ENCODE measurements at regions not wholly inside any gene's neighbourhood (a gene's known extent, or its start where the extent isn't known, plus 50 kb on each side); places are given as distances from the start of the nearest gene placed in this dataset.
"Not testable (repeated sequence)": the region's sequence is repeated elsewhere in the genome, so short reads cannot be mapped to it uniquely, and the experiment has no call there.

DNA sequence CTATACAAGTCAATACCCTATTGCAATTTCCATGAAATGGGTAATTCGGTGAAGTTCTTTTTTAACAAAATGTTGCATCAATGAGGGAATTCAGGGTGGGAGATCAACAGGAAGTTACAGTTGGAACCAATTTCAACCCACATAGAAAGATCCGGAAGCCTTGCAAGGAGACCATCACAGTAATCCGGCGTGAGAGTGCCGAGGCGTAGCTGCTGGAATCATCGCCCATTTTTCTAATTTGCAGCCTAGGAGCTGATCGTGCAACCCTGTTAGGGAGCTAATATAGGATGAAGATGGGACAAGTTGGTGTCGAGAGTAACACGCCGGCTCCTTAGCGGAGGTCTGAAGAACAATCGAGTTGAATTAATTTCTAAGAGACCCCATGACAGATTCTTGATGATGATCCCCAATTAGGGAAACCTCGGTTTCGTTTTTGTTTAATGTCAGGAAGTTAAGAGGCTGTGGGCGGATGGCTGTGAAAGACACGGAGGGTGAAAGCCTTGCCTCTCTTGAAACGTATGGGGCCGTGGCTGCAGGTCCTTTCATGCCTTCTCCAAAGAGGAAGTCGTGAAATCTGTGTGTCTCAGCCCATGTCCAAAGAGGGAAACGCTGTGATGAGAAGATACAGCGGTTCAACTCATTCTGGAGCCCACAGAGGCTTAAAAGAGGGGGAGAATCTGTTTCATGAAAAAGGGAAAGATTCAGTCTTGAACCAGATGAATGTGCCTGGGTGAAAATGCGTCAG lies 51.2 kb upstream of the CARD11 start:
- peak in 4 of 58 donors; percentile 5 to 34 (median 14) for DNase-seq

DNA sequence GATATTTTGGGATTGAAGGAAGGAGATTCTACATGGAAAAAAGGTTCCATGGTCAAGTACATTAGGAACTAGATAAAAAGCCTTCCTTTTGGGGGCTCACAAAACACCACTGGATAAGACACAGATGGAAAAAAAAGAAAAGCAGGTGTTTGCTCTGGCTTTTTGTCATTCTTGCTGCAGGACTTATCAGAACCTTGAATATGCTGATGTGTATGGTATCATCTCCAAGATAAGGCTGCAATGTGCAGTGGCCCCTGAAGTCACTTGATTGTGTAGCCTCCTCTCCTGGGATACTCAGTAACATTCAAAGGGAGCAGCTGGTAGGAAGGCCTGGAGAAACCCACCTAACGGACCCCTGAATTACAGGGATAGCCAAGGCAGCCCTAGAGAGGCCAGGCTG lies 54.1 kb upstream of the CARD11 start:
- no peak for DNase-seq

DNA sequence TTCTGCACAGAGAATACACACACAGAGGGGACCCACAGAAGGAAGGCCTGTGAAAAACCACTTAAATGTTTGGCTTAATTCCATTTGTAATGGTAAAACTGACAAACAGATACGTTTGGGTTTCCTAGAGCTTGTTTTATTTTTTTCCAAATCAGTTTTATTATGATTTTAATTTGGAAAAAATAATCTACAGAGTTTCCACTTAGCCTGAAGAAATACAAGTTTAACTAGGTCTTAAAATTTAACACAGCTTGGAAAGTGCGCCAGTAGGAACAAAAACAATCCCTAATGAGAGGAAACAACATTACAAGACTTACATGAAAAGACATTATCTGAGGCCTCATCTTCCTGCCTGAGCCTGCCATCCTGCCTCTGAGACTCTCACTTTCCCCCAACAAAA lies 58.5 kb upstream of the CARD11 start:
- no peak for DNase-seq

DNA sequence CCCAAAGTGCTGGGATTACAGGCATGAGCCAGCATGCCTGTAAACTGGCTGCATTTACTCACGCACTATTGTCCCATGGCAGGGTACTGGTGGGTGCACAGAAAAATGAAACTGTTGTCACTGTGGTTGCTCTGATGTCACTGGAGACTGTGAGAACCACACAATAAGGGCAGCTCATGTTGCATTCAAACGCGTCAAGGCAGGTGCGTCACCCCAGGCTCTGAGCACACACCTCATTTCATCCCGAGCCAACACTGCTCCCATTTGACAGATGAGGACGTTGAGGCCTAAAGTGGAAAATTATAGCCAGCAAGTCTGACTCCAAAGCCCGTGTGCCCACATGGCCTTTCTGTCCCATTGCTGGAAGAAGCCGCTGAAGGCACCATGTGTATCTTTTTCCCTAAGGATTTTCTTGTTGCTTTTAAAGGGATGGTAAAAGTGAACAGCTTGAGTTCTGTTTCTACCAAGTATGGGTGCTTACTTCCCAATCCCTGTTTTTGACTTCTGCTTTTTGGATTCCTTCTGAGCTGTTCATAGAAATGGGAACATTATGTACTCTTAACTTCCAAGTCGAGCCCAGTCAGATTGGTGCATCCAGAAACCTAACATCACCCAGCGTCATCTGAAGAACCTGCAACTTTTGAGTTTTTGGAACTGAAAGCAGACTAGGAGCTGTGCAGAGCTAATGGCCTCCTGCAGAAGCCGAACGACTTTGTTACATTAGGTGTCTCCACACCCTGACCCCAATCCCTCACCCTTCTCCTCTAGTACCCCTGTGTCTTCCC lies 60.1 kb upstream of the CARD11 start:
- DNase-seq = peak in 1 of 58 donors; percentile 44

DNA sequence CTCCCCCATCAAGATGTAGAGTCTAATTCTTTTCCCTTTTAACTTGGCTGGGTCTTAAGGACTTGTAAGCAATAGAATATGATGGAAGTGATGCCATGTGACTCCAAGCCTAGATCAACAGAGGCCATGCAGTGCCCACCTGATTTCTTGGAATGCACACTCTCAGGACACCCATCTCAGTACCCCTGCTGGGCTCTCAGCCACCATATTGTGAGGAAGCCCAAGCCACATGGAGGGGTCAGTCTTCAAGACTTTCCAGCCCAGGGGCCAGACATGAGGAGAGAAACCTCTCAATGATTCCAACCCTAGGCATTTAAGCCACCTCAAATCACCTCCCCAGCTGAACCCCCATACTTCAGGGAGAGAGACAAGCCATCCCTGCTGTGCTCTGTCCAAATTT lies 62.2 kb upstream of the CARD11 start:
- DNase-seq = no peak

DNA sequence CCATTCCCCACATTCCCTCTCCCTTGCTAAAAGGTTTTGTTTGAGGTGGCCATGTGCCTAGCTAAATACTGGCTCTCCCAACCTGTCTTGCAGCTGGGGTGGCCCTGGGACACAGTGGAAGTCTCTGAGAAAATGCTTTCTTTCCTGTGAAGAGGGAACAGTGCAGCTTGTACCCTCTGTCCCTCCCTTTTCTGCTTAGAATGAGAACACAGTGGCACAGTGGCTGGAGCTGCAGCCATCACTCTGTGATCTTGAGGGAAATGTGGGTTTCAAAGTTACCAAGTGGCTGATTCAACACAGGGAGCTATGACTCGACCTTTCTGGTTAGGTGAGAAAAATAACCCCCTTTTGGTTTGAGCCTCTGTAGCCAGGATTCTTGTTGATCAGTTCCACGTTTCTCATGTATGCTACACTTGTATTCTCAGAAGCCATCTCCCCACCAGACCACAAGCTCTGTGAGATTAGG lies 62.7 kb upstream of the CARD11 start:
- no peak for DNase-seq

DNA sequence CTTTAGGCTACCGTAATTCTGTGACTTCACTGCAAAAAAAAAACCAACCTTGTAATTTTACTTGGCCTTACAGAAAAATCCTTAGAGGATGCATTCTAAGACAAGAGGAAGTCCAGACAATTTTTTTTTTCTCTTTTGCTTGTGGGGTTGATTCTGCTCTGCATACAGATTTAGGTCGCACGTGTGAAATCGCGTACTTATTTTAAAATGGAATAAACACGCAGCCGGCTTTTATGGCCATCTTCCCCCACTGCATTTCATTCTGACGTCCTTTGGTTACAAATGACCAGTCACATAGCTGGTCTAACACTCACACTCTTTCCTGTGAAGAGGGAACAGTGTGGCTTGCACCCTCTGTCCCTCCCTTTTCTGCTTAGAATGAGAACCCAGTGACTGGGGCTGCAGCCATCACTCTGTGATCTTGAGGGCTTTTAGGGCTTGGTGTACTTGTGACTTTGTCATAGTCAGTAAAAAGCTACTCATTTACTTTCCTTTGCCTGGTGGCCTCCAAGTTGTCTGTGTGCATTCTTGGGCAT lies 63.6 kb upstream of the CARD11 start:
- DNase-seq = no peak

DNA sequence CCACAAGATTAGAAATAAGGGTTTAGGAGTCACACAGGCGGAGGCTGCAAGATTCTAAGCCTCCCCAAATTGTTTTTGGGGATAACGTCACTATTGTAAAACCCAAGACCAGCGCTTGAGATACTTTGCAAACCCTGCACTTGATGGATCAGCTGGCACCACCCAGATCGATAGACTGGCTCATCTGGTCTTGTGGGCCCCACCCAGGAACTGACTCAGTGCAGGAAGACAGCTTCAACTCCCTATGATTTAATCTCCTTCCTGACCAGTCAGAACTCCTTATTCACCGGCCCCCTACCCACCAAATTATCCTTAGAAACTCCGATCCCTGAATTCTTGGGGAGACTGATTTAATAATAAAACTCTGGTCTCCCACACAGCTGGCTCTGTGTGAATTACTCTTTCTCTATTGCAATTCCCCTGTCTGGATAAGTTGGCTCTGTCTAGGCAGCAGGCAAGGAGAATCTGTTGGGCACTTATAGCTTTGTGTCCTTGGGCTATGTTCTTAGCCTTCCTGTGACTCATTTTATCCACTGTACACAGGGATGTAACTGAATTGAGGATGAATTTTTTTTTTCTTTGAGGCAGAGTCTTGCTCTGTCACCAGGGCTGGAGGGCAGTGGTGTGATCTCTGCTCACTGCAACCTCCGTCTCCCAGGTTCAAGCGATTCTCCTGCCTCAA lies 64.4 kb upstream of the CARD11 start:
- no peak for DNase-seq

DNA sequence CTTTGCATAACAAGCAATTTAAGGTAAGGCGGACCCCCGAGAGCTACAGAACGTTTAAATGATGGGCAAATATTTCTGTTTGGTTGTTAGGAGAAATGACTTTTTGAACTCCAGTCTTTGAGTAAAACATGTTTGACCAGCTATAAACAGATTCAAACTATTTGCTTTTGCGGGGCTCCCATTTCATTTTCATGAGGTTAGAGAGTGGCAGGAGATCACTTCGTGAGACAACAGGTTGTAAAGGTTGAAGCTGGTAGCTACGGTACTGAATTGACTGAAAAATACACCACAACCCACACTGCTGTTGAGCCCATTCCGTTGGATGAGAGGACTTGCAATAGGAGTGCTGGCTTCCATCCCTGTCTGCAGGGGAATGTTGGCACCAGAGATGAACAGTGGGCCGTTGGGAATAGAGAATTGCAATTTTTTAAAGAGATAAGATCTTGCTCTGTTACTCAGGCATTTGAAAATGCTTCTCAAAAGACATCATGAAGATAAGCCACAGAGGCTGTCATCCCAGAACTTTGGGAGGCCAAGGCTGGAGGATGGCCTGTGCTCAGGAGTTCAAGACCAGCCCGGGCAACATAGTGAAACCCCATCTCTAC lies 65.7 kb upstream of the CARD11 start:
- no peak for DNase-seq

DNA sequence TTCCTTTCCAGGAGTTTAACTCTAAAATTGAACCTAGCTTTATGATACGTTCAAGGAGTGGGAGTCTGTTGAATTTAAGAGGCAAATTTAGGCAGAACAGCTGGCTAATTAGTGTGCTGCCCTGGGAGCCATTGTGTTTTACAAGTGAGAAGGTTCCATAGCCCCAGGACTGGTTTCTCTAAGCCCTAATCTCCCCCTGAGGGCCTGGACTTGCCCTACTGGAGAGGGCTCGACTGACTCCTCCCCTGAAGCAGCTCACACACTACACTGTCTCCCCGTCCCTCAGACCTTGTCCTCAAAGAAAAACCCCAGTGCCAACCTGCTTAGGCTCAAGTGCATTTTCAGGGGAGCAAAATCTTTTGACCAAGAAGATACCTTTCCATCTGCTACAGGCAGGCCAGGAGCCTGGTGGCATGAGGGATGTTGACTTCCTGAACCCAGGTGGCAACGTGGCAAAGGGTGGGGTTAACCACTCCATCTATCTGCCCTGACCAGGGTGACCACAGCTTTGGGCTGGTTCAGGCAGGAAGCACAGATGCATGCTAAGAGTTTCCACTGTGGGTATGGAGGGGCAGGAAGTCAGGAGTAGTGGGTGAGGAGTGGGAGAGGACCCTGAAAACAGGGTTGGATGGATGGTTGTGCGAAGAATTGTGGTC lies 68.9 kb upstream of the CARD11 start:
- no peak for DNase-seq

DNA sequence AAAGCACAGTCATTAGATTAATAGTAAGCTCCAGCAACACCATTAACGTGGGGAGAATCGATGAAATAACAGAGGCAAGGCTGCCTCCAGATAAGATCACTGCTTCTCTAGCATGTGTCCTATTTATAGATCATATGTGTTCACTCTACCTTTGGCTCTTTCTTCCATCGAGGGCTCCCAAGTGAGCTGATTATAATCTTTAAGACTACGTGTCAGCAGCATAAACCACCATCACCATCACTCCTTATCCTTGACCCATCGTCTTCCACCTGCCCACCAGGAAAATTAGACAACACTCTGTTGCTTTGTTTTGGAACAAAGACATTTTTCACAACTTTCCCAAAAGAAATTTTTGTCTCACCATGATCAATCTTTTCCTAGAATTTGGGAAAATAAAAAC lies 71.2 kb upstream of the CARD11 start:
- no peak for DNase-seq

DNA sequence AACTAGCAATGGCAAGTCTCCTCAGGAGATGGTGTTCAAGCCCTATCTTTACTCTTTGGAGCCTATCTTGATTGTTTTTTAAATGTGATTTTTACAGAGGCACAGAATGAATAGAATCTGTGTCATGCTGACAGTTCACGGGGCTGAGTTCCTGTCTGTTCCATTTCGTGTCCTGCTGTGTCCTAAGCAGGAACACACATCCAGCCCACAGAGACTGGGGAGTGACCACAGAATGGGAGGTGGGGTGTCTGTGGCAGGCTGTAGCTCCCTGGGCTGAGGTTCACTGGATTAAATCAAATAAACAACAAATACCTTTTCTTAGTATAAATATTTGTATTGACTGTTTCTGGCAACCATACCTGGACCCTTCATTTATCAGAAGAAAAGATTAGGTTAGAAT lies 73.4 kb upstream of the CARD11 start:
- no peak for DNase-seq

DNA sequence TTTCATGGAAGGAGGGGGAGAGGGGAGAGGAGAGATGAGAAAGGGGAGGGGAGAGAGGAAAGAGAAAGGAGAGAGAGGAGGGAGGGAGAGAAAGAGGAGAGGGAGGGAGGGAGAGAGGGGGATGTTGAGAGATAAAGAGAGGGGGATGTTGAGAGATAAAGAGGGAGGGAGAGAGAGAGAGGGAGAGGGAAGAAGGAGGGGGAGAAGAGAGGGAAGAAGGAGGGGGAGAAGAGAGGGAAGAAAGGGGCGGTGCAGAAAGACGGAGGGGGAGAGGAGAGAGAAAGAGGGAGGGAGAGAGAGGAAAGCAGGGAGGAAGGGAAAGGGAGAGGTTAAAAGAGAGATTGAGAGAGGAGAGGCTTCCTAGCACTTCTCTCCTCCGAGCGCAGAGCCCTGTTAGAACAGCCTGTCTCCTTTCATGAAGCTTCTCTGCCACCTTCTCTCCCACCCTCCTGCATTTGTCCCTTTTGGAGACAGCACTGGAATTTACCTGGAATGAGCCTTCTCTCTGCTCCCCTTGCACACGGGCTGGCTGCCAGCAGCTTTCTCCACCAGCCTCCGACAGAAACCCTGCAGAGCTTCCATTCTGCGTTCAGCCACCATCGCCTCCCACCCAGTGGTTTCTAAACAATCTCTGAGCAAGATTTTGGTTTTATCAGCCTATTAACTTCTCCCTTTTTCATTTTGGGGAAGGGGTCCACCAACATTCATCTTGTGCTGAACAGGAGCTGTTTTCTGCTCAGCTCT lies 74.0 kb upstream of the CARD11 start:
- peak in 1 of 58 donors; percentile 5 for DNase-seq

DNA sequence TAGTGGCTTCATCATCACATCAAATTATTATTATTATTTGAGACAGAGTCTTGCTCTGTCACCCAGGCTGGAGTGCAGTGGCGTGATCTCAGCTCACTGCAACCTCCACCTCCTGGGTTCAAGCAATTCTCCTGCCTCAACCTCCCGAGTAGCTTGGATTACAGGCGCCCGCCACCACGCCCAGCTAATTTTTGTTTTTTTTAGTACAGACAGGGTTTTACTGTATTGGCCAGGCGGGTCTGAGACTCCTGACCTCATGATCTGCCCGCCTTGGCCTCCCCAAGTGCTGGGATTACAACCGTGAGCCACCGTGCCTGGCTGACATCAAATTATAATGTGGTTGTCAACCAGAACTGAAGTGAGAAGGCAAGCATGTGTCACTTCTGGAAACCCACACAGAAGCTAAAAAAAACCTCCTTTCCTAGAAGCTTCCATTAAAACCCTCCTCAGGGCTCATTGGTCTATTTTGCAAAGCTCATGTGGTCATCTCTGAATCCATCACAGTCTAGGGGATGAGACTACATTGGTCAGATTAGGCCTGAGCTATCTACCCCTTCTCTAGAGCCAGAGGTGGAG lies 75.8 kb upstream of the CARD11 start:
- not testable (repeated sequence) for DNase-seq

DNA sequence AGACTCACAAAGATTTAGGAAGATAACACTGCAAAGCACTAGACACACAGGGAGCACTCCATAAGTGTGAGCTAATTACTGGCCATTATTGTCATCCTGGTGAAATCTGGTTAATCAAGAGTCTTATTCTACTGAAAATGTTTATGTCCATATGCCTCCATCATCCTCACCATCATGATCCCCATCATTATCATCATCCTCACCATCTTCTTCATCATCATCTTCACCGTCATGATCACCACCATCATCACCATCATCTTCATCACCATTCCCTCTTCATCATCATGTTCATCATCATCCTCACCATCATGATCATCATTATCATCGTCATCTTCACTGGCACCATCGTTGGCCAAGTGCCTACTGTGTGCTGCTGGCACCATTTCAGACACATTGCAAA lies 76.3 kb upstream of the CARD11 start:
- no peak for DNase-seq

DNA sequence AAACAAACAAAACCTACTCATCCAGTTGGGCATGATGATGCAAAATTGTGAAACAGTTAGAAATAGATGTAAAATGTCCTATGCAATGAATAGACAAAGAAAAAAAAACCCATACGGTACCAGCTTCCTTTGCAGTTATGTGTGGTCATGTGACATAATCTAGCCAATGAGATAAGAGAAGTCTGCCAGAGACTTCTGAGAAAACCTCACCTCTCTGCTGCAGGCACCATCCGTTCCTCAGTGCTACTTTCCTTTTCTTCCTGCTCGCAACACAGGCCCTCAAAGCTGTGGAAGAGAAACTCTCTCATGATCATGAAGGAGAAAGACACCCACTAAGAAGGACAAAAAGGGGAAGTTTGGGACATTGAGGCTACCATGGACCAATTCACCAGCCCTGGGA lies 76.8 kb upstream of the CARD11 start:
- DNase-seq = no peak

DNA sequence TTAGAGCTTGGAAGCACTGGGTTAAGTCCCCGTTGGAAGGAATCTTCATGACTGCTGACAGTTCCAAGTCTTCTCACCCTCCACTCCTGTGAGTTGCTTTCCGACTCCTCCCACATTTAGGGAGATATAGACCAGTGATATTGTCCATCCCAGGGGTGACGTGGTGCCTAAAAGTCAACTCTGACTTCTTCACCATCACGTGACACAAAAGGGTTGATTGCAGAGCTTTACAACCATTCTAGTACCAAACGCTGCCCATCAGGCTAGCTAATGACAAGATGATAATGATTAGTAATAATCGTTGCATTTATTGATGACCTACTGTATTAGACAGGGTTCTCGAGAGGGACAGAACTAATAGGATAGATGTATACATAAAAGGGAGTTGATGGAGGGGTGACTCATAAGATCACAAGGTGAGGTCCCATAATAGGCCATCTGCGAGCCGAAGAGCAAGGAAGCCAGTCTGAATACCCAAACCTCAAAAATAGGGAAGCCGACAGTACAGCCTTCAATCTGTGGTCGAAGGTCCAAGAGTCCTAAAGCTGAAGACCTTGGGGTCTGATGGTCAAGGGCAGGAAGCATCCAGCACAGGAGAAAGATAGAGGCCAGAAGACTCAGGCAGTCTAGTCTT lies 85.3 kb upstream of the CARD11 start:
- DNase-seq = no peak

DNA sequence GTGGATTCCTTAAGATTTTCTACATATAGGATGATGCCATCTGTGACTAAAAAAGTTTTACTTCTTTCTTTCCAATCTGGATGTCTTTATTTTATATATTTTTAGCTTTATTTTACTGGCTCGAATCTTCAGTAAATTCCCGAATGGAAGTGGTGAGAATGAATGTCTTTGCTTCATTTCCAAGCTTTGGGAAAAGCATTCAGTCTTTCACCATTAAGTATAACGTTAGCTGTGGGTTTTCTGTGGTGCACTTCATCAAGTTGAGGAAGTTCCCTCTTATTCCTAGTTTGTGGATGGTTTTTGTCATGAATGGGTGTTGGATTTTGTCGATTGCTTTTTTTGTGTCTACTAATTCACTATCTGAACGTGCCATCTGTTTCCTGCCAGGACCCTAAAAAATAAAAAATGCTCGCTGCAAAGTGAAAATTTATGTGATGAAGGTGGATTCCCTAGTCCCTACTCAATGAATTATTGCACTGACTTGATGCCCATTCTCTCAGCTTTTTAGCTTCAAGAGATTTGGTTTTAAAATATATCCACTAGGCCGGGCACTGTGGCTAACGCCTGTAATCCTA lies 90.2 kb upstream of the CARD11 start:
- DNase-seq = no peak

DNA sequence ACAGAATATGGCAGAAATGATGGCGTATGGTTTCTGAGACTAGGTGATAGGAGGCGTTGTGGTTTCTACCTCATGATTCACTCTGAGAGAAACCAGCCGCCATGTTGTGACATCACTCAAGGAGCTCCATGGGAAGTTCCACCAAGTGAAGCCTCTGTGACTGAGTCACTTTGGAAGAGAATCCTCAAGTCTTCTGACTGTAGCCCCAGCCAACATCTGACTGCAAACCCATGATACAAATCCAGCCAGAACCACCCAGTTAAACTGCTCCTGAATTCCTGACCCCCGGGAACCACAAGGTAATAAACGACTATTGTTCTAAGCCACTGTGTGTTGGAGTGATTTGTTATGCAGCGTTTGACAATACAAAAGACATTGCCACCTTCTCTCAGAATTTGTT lies 91.1 kb upstream of the CARD11 start:
- no peak for DNase-seq
